HEK293T (cell line): ENCODE measurements at regions not wholly inside any gene's neighbourhood (a gene's known extent, or its start where the extent isn't known, plus 50 kb on each side); places are given as distances from the start of the nearest gene placed in this dataset.

Experiments
- ARNT ChIP-seq: fragments of 450-650 bp; IDR thresholded peaks from 2 replicates; pipeline ENCODE4 v1.6.1; 2017; ENCODE audit warnings: mild to moderate bottlenecking
- ELF4 ChIP-seq: fragments of 450-650 bp; IDR thresholded peaks from 2 replicates; pipeline ENCODE4 v1.6.1; 2017; ENCODE audit warnings: antibody characterized with exemption
- FOXA1 ChIP-seq: fragments of 450-650 bp; IDR thresholded peaks from 2 replicates; pipeline ENCODE4 v1.6.1; 2016; ENCODE audit warnings: mild to moderate bottlenecking
- FOXK2 ChIP-seq: fragments of 450-650 bp; IDR thresholded peaks from 2 replicates; pipeline ENCODE4 v1.6.1; 2016; ENCODE audit warnings: mild to moderate bottlenecking
- FOXM1 ChIP-seq: fragments of 450-650 bp; IDR thresholded peaks from 2 replicates; pipeline ENCODE4 v1.6.1; 2017; ENCODE audit warnings: mild to moderate bottlenecking, borderline replicate concordance
- HDGF ChIP-seq: fragments of 450-650 bp; IDR thresholded peaks from 2 replicates; pipeline ENCODE4 v1.6.1; 2017; ENCODE audit warnings: antibody characterized with exemption, borderline replicate concordance
- L3MBTL2 ChIP-seq: fragments of 450-650 bp; conservative IDR thresholded peaks from 2 replicates; pipeline ENCODE4 v1.6.1; 2016; ENCODE audit warnings: mild to moderate bottlenecking
- NFRKB ChIP-seq: fragments of 450-650 bp; IDR thresholded peaks from 2 replicates; pipeline ENCODE4 v1.6.1; 2016; ENCODE audit warnings: mild to moderate bottlenecking, moderate library complexity
- SP1 ChIP-seq: fragments of 450-650 bp; IDR thresholded peaks from 2 replicates; pipeline ENCODE4 v1.6.1; 2017
- SUZ12 ChIP-seq: fragments of 450-650 bp; IDR thresholded peaks from 2 replicates; pipeline ENCODE4 v1.6.1; 2016; ENCODE audit warnings: mild to moderate bottlenecking
- TARDBP ChIP-seq: fragments of 450-650 bp; IDR thresholded peaks from 2 replicates; pipeline ENCODE4 v1.6.1; 2016
- ZNF384 ChIP-seq: fragments of 450-650 bp; IDR thresholded peaks from 2 replicates; pipeline ENCODE4 v1.6.1; 2016

- TF ChIP-seq ZNF384 (no peak), FOXM1 (no peak), FOXA1 (no peak), SP1 (no peak), FOXK2 (no peak), TARDBP (no peak), ARNT (no peak), ELF4 (no peak), HDGF (no peak), SUZ12 (no peak), L3MBTL2 (no peak), NFRKB (no peak)
Measured at GRCh38 chr15:98266295-98266694, 305.8 kb downstream of the ARRDC4 start.
